Neural cell (in vitro differentiated cells): ENCODE measurements at regions not wholly inside any gene's neighbourhood (a gene's known extent, or its start where the extent isn't known, plus 50 kb on each side); places are given as distances from the start of the nearest gene placed in this dataset.
"Not testable (repeated sequence)": the region's sequence is repeated elsewhere in the genome, so short reads cannot be mapped to it uniquely, and the experiment has no call there.

Experiments used
- H2AFZ ChIP-seq: fragments of 200-600, 300-800 bp; sonication (generic), shearing (Covaris generic); 2 replicates; pipeline ENCODE4 v1.6.0; 2014; ENCODE audit warnings: low read depth, mild to moderate bottlenecking, antibody characterized with exemption, low read length, moderate library complexity
- H3F3A ChIP-seq: fragments of 200-600 bp; shearing (Covaris generic); 2 replicates; pipeline ENCODE4 v1.6.1; 2016; ENCODE audit warnings: mild to moderate bottlenecking, moderate library complexity, mixed read lengths, antibody characterized with exemption, low read length; ENCODE audit not compliant: insufficient read depth, poor library complexity, severe bottlenecking
- H3K27ac ChIP-seq: fragments of 200-600, 300-800 bp; sonication (generic), shearing (Covaris generic); 2 replicates; pipeline ENCODE4 v1.5.1; 2014; ENCODE audit warnings: mild to moderate bottlenecking, low read length, moderate library complexity
- H3K27me3 ChIP-seq: fragments of 300-800, 200-600 bp; sonication (generic), shearing (Covaris generic); 2 replicates; pipeline ENCODE4 v1.6.0; 2014; ENCODE audit warnings: mild to moderate bottlenecking, low read depth, low read length, moderate library complexity; ENCODE audit not compliant: insufficient read depth
- H3K36me3 ChIP-seq: fragments of 300-800, 200-600 bp; sonication (generic), shearing (Covaris generic); 2 replicates; pipeline ENCODE4 v1.5.1; 2014; ENCODE audit warnings: mild to moderate bottlenecking, antibody characterized with exemption, low read length, moderate library complexity; ENCODE audit not compliant: insufficient read depth
- H3K4me2 ChIP-seq: fragments of 300-800, 200-600 bp; sonication (generic), shearing (Covaris generic); 2 replicates; pipeline ENCODE4 v1.6.0; 2014; ENCODE audit warnings: mild to moderate bottlenecking, low read length
- H3K4me3 ChIP-seq: fragments of 300-800, 200-600 bp; sonication (generic), shearing (Covaris generic); 2 replicates; pipeline ENCODE4 v1.5.1; 2014; ENCODE audit warnings: mild to moderate bottlenecking, low read length, moderate library complexity
- H3K79me2 ChIP-seq: fragments of 200-600 bp; shearing (Covaris generic); replicated peaks from 2 replicates; pipeline ENCODE4 v1.6.0; 2014; ENCODE audit warnings: mild to moderate bottlenecking, low read length, moderate library complexity; ENCODE audit not compliant: insufficient read depth
- H3K9ac ChIP-seq: fragments of 300-800, 200-600 bp; sonication (generic), shearing (Covaris generic); 2 replicates; pipeline ENCODE4 v1.6.1; 2016; ENCODE audit warnings: mild to moderate bottlenecking, low read length, mixed read lengths
- H3K9me2 ChIP-seq: fragments of 200-600 bp; shearing (Covaris generic); 2 replicates; pipeline ENCODE4 v1.6.1; 2016; ENCODE audit warnings: mild to moderate bottlenecking, low read length, mixed read lengths; ENCODE audit not compliant: insufficient read depth
- H3K9me3 ChIP-seq: fragments of 200-600, 300-800 bp; sonication (generic), shearing (Covaris generic); 2 replicates; pipeline ENCODE4 v1.6.1; 2016; ENCODE audit warnings: mild to moderate bottlenecking, mixed run types, low read length, moderate library complexity, mixed read lengths
- H4K20me1 ChIP-seq: fragments of 200-600 bp; shearing (Covaris generic); 2 replicates; pipeline ENCODE4 v1.6.1; 2016; ENCODE audit warnings: mild to moderate bottlenecking, mixed run types; ENCODE audit not compliant: insufficient read depth
- CTCF ChIP-seq: fragments of 450-650 bp; IDR thresholded peaks from 2 replicates; pipeline ENCODE4 v1.5.1; 2014; ENCODE audit warnings: antibody characterized with exemption, mild to moderate bottlenecking, moderate library complexity; ENCODE audit not compliant: poor library complexity, severe bottlenecking
- EP300 ChIP-seq: fragments of 450-650 bp; conservative IDR thresholded peaks from 2 replicates; pipeline ENCODE4 v1.6.1; 2014; ENCODE audit warnings: antibody characterized with exemption, mild to moderate bottlenecking, moderate library complexity; ENCODE audit not compliant: poor library complexity, severe bottlenecking
- EZH2 ChIP-seq: fragments of 200-600, 300-800 bp; shearing (Covaris generic), sonication (generic); IDR thresholded peaks from 2 replicates; pipeline ENCODE4 v1.6.1; 2014; ENCODE audit warnings: antibody characterized with exemption, low read length, borderline replicate concordance, mild to moderate bottlenecking; ENCODE audit not compliant: insufficient read depth, poor library complexity, severe bottlenecking
- MXI1 ChIP-seq: fragments of 450-650 bp; conservative IDR thresholded peaks from 2 replicates; pipeline ENCODE4 v1.6.1; 2014; ENCODE audit warnings: antibody characterized with exemption, mild to moderate bottlenecking; ENCODE audit not compliant: poor library complexity, severe bottlenecking
- POLR2AphosphoS5 ChIP-seq: IDR thresholded peaks from 2 replicates; pipeline ENCODE4 v1.6.1; 2012
- RAD21 ChIP-seq: fragments of 450-650 bp; conservative IDR thresholded peaks from 2 replicates; pipeline ENCODE4 v1.6.1; 2014; ENCODE audit warnings: antibody characterized with exemption, mild to moderate bottlenecking, moderate library complexity
- REST ChIP-seq: IDR thresholded peaks from 2 replicates; pipeline ENCODE4 v1.6.1; 2012; ENCODE audit warnings: borderline replicate concordance
- SMC3 ChIP-seq: fragments of 450-650 bp; conservative IDR thresholded peaks from 2 replicates; pipeline ENCODE4 v1.6.1; 2014; ENCODE audit warnings: antibody characterized with exemption, mild to moderate bottlenecking, moderate library complexity; ENCODE audit not compliant: poor library complexity
- TAF1 ChIP-seq: IDR thresholded peaks from 2 replicates; pipeline ENCODE4 v1.6.1; 2012; ENCODE audit warnings: low read depth

- not testable (repeated sequence) for H3K27me3 ChIP-seq, H4K20me1 ChIP-seq, H3K4me2 ChIP-seq, H3K79me2 ChIP-seq, H3K9me2 ChIP-seq, H2AFZ ChIP-seq, H3K9me3 ChIP-seq, H3K4me3 ChIP-seq, H3K9ac ChIP-seq, H3K36me3 ChIP-seq, H3K27ac ChIP-seq, H3F3A ChIP-seq
- peak; percentile 44 for TF ChIP-seq EP300
Observed at GRCh38 chr6:144956697-144957096, 671.6 kb downstream of the UTRN start.

GRCh38 chr6:144957236-144957937 lies 672.3 kb downstream of the UTRN start:
- Histone ChIP-seq H3K4me3 (no peak overlapping the region), H4K20me1 (no peaks in the 10 kb centered on the region), H2AFZ (no peak overlapping the region), H3K4me2 (no peak overlapping the region), H3K9me3 (no peaks in the 10 kb centered on the region), H3K9ac (no peak overlapping the region), H3F3A (no peaks in the 10 kb centered on the region), H3K36me3 (no peaks in the 10 kb centered on the region), H3K27me3 (no peaks in the 10 kb centered on the region), H3K27ac (no peak overlapping the region), H3K9me2 (no peaks in the 10 kb centered on the region), H3K79me2 (no peaks in the 10 kb centered on the region)
- no peak for TF ChIP-seq REST

- Histone ChIP-seq H3K27me3 (no peaks in the 10 kb centered on the region), H3K79me2 (no peaks in the 10 kb centered on the region), H3F3A (no peaks in the 10 kb centered on the region), H3K4me2 (no peak overlapping the region), H3K9ac (no peak overlapping the region), H3K9me3 (no peaks in the 10 kb centered on the region), H3K9me2 (no peaks in the 10 kb centered on the region), H3K27ac (peak overlapping the region; percentile 22), H3K4me3 (peak overlapping the region; percentile 38), H4K20me1 (no peaks in the 10 kb centered on the region), H3K36me3 (no peaks in the 10 kb centered on the region), H2AFZ (no peak overlapping the region)
- TF ChIP-seq CTCF (no peak), POLR2AphosphoS5 (no peak), REST (no peak), EP300 (no peak), MXI1 (no peak), SMC3 (no peak), RAD21 (no peak), TAF1 (no peak), EZH2 (no peak)
Observed at GRCh38 chr6:144969154-144969553, 684.0 kb downstream of the UTRN start.
